NCI-H1092 treated with DMSO at 0.1 percent for 48 hours (cell line): ENCODE measurements at regions not wholly inside any gene's neighbourhood (a gene's known extent, or its start where the extent isn't known, plus 50 kb on each side); places are given as distances from the start of the nearest gene placed in this dataset.
"Not testable (repeated sequence)": the region's sequence is repeated elsewhere in the genome, so short reads cannot be mapped to it uniquely, and the experiment has no call there.

Experiments used
- DNase-seq: peaks from one replicate; lab custom pipeline; 2025; lab: John Stamatoyannopoulos, UW

GRCh38 chr17:37828651-37829124, 83.8 kb upstream of the HNF1B start:
- no peak for DNase-seq

- no peak for DNase-seq
Measured at GRCh38 chr17:37827905-37828650, 83.2 kb upstream of the HNF1B start.

GRCh38 chr17:37826497-37827430, 81.9 kb upstream of the HNF1B start:
- no peak for DNase-seq

- DNase-seq = no peak
Measured at GRCh38 chr17:37825851-37826250, 81.0 kb upstream of the HNF1B start.

GRCh38 chr17:37824534-37825485, 80.0 kb upstream of the HNF1B start:
- no peak for DNase-seq

GRCh38 chr17:37823996-37824395, 79.1 kb upstream of the HNF1B start:
- DNase-seq = no peak

GRCh38 chr17:37820995-37821713, 76.3 kb upstream of the HNF1B start:
- DNase-seq = no peak

GRCh38 chr17:37820313-37820994, 75.6 kb upstream of the HNF1B start:
- no peak for DNase-seq

GRCh38 chr17:37818689-37819088, 73.8 kb upstream of the HNF1B start:
- DNase-seq = peak; percentile 14

GRCh38 chr17:37816950-37817349, 72.1 kb upstream of the HNF1B start:
- DNase-seq = no peak

- no peak for DNase-seq
Measured at GRCh38 chr17:37815536-37815935, 70.7 kb upstream of the HNF1B start.

GRCh38 chr17:37813751-37814150, 68.9 kb upstream of the HNF1B start:
- no peak for DNase-seq

- not testable (repeated sequence) for DNase-seq
Measured at GRCh38 chr17:37808846-37809245, 64.0 kb upstream of the HNF1B start.

GRCh38 chr17:37802712-37803416, 58.0 kb upstream of the HNF1B start:
- no peak for DNase-seq

- no peak for DNase-seq
Measured at GRCh38 chr17:37802061-37802595, 57.3 kb upstream of the HNF1B start.

- no peak for DNase-seq
Measured at GRCh38 chr17:37801171-37801570, 56.3 kb upstream of the HNF1B start.

GRCh38 chr17:37797206-37797605, 52.3 kb upstream of the HNF1B start:
- DNase-seq = no peak

GRCh38 chr17:37796076-37796475, 51.2 kb upstream of the HNF1B start:
- DNase-seq = no peak
